ENCODE measurements at regions not wholly inside any gene's neighbourhood (a gene's known extent, or its start where the extent isn't known, plus 50 kb on each side); places are given as distances from the start of the nearest gene placed in this dataset.

GRCh38 chr9:551986-552929 lies 289.2 kb upstream of the DMRT1 start:
- DNase-seq: no peak

- DNase-seq: no peak
Measured at GRCh38 chr9:555493-555892, 286.0 kb upstream of the DMRT1 start.

- no peak for DNase-seq
Measured at GRCh38 chr9:556199-556598, 285.3 kb upstream of the DMRT1 start.

- DNase-seq: no peak
Measured at GRCh38 chr9:556675-557074, 284.8 kb upstream of the DMRT1 start.

- DNase-seq: no peak
Measured at GRCh38 chr9:557601-558201, 283.8 kb upstream of the DMRT1 start.

- DNase-seq: no peak
Measured at GRCh38 chr9:561427-561826, 280.1 kb upstream of the DMRT1 start.

- DNase-seq: no peak
Measured at GRCh38 chr9:563200-563599, 278.3 kb upstream of the DMRT1 start.

- no peak for DNase-seq
Measured at GRCh38 chr9:565528-565927, 276.0 kb upstream of the DMRT1 start.

GRCh38 chr9:567128-567746 lies 274.3 kb upstream of the DMRT1 start:
- no peak for DNase-seq

GRCh38 chr9:567747-568305 lies 273.7 kb upstream of the DMRT1 start:
- no peak for DNase-seq

GRCh38 chr9:569296-569695 lies 272.2 kb upstream of the DMRT1 start:
- DNase-seq: no peak

- no peak for DNase-seq
Measured at GRCh38 chr9:570187-570586, 271.3 kb upstream of the DMRT1 start.

- no peak for DNase-seq
Measured at GRCh38 chr9:571066-571465, 270.4 kb upstream of the DMRT1 start.

- no peak for DNase-seq
Measured at GRCh38 chr9:571741-572140, 269.8 kb upstream of the DMRT1 start.

GRCh38 chr9:573691-574410 lies 267.6 kb upstream of the DMRT1 start:
- no peak for DNase-seq

- no peak for DNase-seq
Measured at GRCh38 chr9:575139-575538, 266.4 kb upstream of the DMRT1 start.

- DNase-seq: no peak
Measured at GRCh38 chr9:580652-581342, 260.7 kb upstream of the DMRT1 start.

GRCh38 chr9:581673-582497 lies 259.6 kb upstream of the DMRT1 start:
- DNase-seq: no peak

- DNase-seq: no peak
Measured at GRCh38 chr9:582775-583174, 258.7 kb upstream of the DMRT1 start.

- no peak for DNase-seq
Measured at GRCh38 chr9:587527-587926, 254.0 kb upstream of the DMRT1 start.

GRCh38 chr9:588981-589380 lies 252.5 kb upstream of the DMRT1 start:
- DNase-seq: no peak

Data from GF-D8 (cell line).